ENCODE measurements at regions not wholly inside any gene's neighbourhood (a gene's known extent, or its start where the extent isn't known, plus 50 kb on each side); places are given as distances from the start of the nearest gene placed in this dataset.

- TF ChIP-seq TAF1 (IDR thresholded peaks at IDR 0.05; ENCODE audit: borderline replicate concordance, low read depth, low read length): no peak
- no peak for FAIRE-seq
- no peak for DNase-seq (ENCODE audit: insufficient read length)
Measured at GRCh38 chr18:43398601-43399000, 121.3 kb upstream of the SYT4 start.

- TF ChIP-seq POLR2AphosphoS5 (IDR thresholded peaks at IDR 0.05; ENCODE audit: low read depth, low read length): no peak
- no peak for TF ChIP-seq TAF1 (IDR thresholded peaks at IDR 0.05; ENCODE audit: borderline replicate concordance, low read depth, low read length)
- no peak for TF ChIP-seq POLR2A (IDR thresholded peaks at IDR 0.05; ENCODE audit: low read depth, low read length)
- DNase-seq (ENCODE audit: insufficient read length) (no peak), FAIRE-seq (no peak)
Measured at GRCh38 chr18:43405097-43405496, 127.8 kb upstream of the SYT4 start.

GRCh38 chr18:43414006-43414405 lies 136.7 kb upstream of the SYT4 start:
- TF ChIP-seq TAF1 (IDR thresholded peaks at IDR 0.05; ENCODE audit: borderline replicate concordance, low read depth, low read length) (no peak), POLR2AphosphoS5 (IDR thresholded peaks at IDR 0.05; ENCODE audit: low read depth, low read length) (no peak), POLR2A (IDR thresholded peaks at IDR 0.05; ENCODE audit: low read depth, low read length) (no peak)
- FAIRE-seq: no peak
- no peak for DNase-seq (ENCODE audit: insufficient read length)

GRCh38 chr18:43420091-43420490 lies 142.8 kb upstream of the SYT4 start:
- no peak for FAIRE-seq
- TF ChIP-seq POLR2A (IDR thresholded peaks at IDR 0.05; ENCODE audit: low read depth, low read length): no peak
- TF ChIP-seq TAF1 (IDR thresholded peaks at IDR 0.05; ENCODE audit: borderline replicate concordance, low read depth, low read length): no peak
- TF ChIP-seq POLR2AphosphoS5 (IDR thresholded peaks at IDR 0.05; ENCODE audit: low read depth, low read length): no peak

GRCh38 chr18:43420950-43421349 lies 143.7 kb upstream of the SYT4 start:
- DNase-seq (ENCODE audit: insufficient read length): no peak
- FAIRE-seq: no peak
- TF ChIP-seq TAF1 (IDR thresholded peaks at IDR 0.05; ENCODE audit: borderline replicate concordance, low read depth, low read length) (no peak), POLR2A (IDR thresholded peaks at IDR 0.05; ENCODE audit: low read depth, low read length) (no peak), POLR2AphosphoS5 (IDR thresholded peaks at IDR 0.05; ENCODE audit: low read depth, low read length) (no peak)

More at GRCh38 chr18:43420091-43420490, 142.8 kb upstream of the SYT4 start:
- no peak for DNase-seq (ENCODE audit: insufficient read length)

- no peak for FAIRE-seq
- TF ChIP-seq POLR2AphosphoS5 (IDR thresholded peaks at IDR 0.05; ENCODE audit: low read depth, low read length) (no peak), TAF1 (IDR thresholded peaks at IDR 0.05; ENCODE audit: borderline replicate concordance, low read depth, low read length) (no peak), POLR2A (IDR thresholded peaks at IDR 0.05; ENCODE audit: low read depth, low read length) (no peak)
- DNase-seq (ENCODE audit: insufficient read length): no peak
Measured at GRCh38 chr18:43422518-43422917, 145.2 kb upstream of the SYT4 start.

GRCh38 chr18:43435851-43436250 lies 158.6 kb upstream of the SYT4 start:
- DNase-seq (ENCODE audit: insufficient read length) (no peak), FAIRE-seq (no peak)
- no peak for TF ChIP-seq POLR2A (IDR thresholded peaks at IDR 0.05; ENCODE audit: low read depth, low read length)
- no peak for TF ChIP-seq TAF1 (IDR thresholded peaks at IDR 0.05; ENCODE audit: borderline replicate concordance, low read depth, low read length)
- no peak for TF ChIP-seq POLR2AphosphoS5 (IDR thresholded peaks at IDR 0.05; ENCODE audit: low read depth, low read length)

- FAIRE-seq (no peak), DNase-seq (ENCODE audit: insufficient read length) (no peak)
- TF ChIP-seq POLR2A (IDR thresholded peaks at IDR 0.05; ENCODE audit: low read depth, low read length) (no peak), TAF1 (IDR thresholded peaks at IDR 0.05; ENCODE audit: borderline replicate concordance, low read depth, low read length) (no peak), POLR2AphosphoS5 (IDR thresholded peaks at IDR 0.05; ENCODE audit: low read depth, low read length) (no peak)
Measured at GRCh38 chr18:43442131-43442530, 164.8 kb upstream of the SYT4 start.

- DNase-seq (ENCODE audit: insufficient read length) (no peak), FAIRE-seq (no peak)
- no peak for TF ChIP-seq POLR2AphosphoS5 (IDR thresholded peaks at IDR 0.05; ENCODE audit: low read depth, low read length)
- TF ChIP-seq TAF1 (IDR thresholded peaks at IDR 0.05; ENCODE audit: borderline replicate concordance, low read depth, low read length): no peak
Measured at GRCh38 chr18:43442571-43442970, 165.3 kb upstream of the SYT4 start.

- no peak for DNase-seq (ENCODE audit: insufficient read length)
- TF ChIP-seq POLR2AphosphoS5 (IDR thresholded peaks at IDR 0.05; ENCODE audit: low read depth, low read length) (no peak), TAF1 (IDR thresholded peaks at IDR 0.05; ENCODE audit: borderline replicate concordance, low read depth, low read length) (no peak), POLR2A (IDR thresholded peaks at IDR 0.05; ENCODE audit: low read depth, low read length) (no peak)
- FAIRE-seq: no peak
Measured at GRCh38 chr18:43465483-43465882, 188.2 kb upstream of the SYT4 start.

GRCh38 chr18:43471873-43472272 lies 194.6 kb upstream of the SYT4 start:
- DNase-seq (ENCODE audit: insufficient read length) (no peak), FAIRE-seq (no peak)
- TF ChIP-seq POLR2A (IDR thresholded peaks at IDR 0.05; ENCODE audit: low read depth, low read length) (no peak), POLR2AphosphoS5 (IDR thresholded peaks at IDR 0.05; ENCODE audit: low read depth, low read length) (no peak), TAF1 (IDR thresholded peaks at IDR 0.05; ENCODE audit: borderline replicate concordance, low read depth, low read length) (no peak)

- no peak for FAIRE-seq
- no peak for TF ChIP-seq POLR2AphosphoS5 (IDR thresholded peaks at IDR 0.05; ENCODE audit: low read depth, low read length)
- TF ChIP-seq TAF1 (IDR thresholded peaks at IDR 0.05; ENCODE audit: borderline replicate concordance, low read depth, low read length): no peak
- TF ChIP-seq POLR2A (IDR thresholded peaks at IDR 0.05; ENCODE audit: low read depth, low read length): no peak
- DNase-seq (ENCODE audit: insufficient read length): no peak
Measured at GRCh38 chr18:43481069-43481468, 203.8 kb upstream of the SYT4 start.

GRCh38 chr18:43482136-43482535 lies 204.8 kb upstream of the SYT4 start:
- FAIRE-seq (no peak), DNase-seq (ENCODE audit: insufficient read length) (no peak)
- TF ChIP-seq TAF1 (IDR thresholded peaks at IDR 0.05; ENCODE audit: borderline replicate concordance, low read depth, low read length): no peak
- no peak for TF ChIP-seq POLR2AphosphoS5 (IDR thresholded peaks at IDR 0.05; ENCODE audit: low read depth, low read length)
- TF ChIP-seq POLR2A (IDR thresholded peaks at IDR 0.05; ENCODE audit: low read depth, low read length): no peak
